Thymus (tissue), 11 donors: ENCODE measurements at regions not wholly inside any gene's neighbourhood (a gene's known extent, or its start where the extent isn't known, plus 50 kb on each side); places are given as distances from the start of the nearest gene placed in this dataset.
"Not testable (repeated sequence)": the region's sequence is repeated elsewhere in the genome, so short reads cannot be mapped to it uniquely, and the experiment has no call there.

Source experiments
- DNase-seq, 9 donors: peaks; one replicate each; pipeline ENCODE4 v3.0.0-alpha.2; 2013; ENCODE audit warnings: low spot score in 9 of 9, low read depth in 6 of 9, missing footprints in 1 of 9
- H3K27ac ChIP-seq, 2 donors: one replicate each; pipeline ENCODE4 v1.5.1; 2013; ENCODE audit warnings: control low read depth in 1 of 2, low read depth in 1 of 2, low read length in 1 of 2, mild to moderate bottlenecking in 1 of 2, moderate library complexity in 1 of 2
- H3K27me3 ChIP-seq, 2 donors: one replicate each; pipeline ENCODE4 v1.5.1; 2013; ENCODE audit warnings: low read length in 1 of 2; ENCODE audit not compliant: control insufficient read depth in 2 of 2, insufficient read depth in 1 of 2
- H3K36me3 ChIP-seq, 2 donors: one replicate each; pipeline ENCODE4 v1.5.1; 2013; ENCODE audit warnings: low read length in 1 of 2, mild to moderate bottlenecking in 1 of 2, moderate library complexity in 1 of 2; ENCODE audit not compliant: control insufficient read depth in 2 of 2, insufficient read depth in 2 of 2
- H3K4me1 ChIP-seq, 2 donors: one replicate each; pipeline ENCODE4 v1.5.1; 2013; ENCODE audit warnings: low read length in 2 of 2; ENCODE audit not compliant: control insufficient read depth in 2 of 2, insufficient read depth in 2 of 2
- H3K4me3 ChIP-seq, 2 donors: one replicate each; pipeline ENCODE4 v1.5.1; 2013; ENCODE audit warnings: low read length in 2 of 2, control low read depth in 1 of 2, mild to moderate bottlenecking in 1 of 2
- H3K9me3 ChIP-seq, 2 donors: one replicate each; pipeline ENCODE4 v1.5.1; 2013; ENCODE audit warnings: low read length in 1 of 2, mild to moderate bottlenecking in 1 of 2; ENCODE audit not compliant: control insufficient read depth in 2 of 2, insufficient read depth in 1 of 2
- WGBS: extraction: QIAGEN DNeasy Blood & Tissue Kit; methylation state at CpG from one replicate; pipeline ENCODE4 v1.1.7; 2013; 5-methylcytosine and 5-hydroxymethylcytosine counted together
- donor health status: healthy.

DNA sequence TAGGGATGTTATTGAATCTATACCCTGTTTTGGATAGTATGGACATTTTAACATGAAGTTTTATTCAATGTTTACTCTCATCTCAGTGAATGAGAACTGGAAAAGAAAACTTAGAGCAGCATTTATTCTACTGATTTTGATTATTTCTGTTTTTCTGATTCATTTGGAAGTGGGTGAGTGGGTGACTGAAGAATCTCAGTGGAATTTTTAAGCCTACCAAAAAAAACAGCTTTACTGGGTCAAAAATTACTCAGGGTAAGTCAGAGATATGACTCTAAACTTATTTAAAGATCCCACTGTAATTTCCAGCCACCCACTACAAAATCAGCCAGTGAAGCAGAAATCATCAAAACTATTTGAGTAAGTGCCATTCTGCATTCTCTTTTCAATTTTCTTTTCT lies 942.6 kb upstream of the ADAMTS5 start:
- not testable (repeated sequence) for H3K4me1 ChIP-seq, DNase-seq, H3K27me3 ChIP-seq, H3K9me3 ChIP-seq, H3K36me3 ChIP-seq, H3K27ac ChIP-seq, H3K4me3 ChIP-seq

DNA sequence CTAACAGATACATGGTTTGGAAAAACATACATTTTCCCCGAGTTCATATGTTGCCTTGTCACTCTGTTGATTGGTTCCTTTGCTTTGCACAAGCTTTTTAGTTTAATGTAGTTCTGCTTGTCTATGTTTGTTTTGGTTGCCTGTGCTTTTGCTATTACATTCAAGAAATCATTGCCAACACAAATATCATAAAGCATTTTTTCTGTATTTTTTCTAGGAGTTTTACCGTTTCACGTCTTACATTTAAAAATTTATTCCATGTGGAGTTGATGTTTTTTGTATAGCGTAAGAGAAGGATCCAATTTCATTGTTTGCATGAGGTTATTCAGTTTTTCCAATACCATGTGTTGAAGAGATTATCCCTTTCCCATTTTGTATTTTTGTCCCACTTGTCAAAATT lies 941.9 kb upstream of the ADAMTS5 start:
- not testable (repeated sequence) for H3K4me1 ChIP-seq, H3K27me3 ChIP-seq, H3K36me3 ChIP-seq, H3K27ac ChIP-seq, H3K4me3 ChIP-seq, DNase-seq, H3K9me3 ChIP-seq
- WGBS: 93% methylated on average over 4 of the region's 4 CpGs

DNA sequence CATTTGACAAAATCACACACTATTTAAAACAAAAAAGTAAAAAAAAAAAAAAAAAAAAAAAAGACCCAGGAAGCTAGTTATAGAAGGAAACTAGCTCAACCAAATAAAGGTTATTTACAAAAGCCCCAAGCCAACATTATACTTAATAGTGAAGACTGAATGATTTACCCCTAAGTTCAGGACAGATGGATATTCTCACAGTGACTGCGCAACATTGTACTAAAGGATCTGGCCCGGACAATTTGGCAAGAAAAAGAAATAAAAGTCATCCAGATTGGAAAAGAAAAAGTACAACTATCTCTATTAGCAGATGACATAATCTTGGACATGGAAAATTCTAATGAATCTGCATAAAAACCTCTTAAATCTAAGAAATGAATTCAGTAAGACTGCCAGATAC lies 936.0 kb upstream of the ADAMTS5 start:
- not testable (repeated sequence) for H3K4me1 ChIP-seq, H3K36me3 ChIP-seq, H3K4me3 ChIP-seq, DNase-seq, H3K27ac ChIP-seq, H3K9me3 ChIP-seq, H3K27me3 ChIP-seq
- 96% methylated on average over 2 of the region's 2 CpGs for WGBS

DNA sequence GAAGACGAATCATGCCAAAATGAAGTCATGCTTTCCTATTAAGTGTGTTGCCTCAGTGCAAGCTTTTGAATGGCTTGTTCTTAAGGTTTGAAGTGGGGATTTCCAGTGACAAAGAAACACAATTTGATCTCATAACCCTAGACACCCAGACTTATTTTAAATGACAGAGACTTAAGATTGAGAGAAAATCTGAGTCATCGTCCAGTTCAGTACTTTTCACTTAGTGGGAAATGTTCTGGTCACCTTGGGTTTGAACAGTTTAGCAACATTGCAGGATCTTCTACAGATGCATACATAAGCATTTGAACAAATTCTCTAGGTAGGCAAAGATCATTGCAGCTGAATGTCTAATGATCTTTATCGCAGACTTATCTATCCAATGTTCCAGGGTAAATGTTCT lies 926.7 kb upstream of the ADAMTS5 start:
- not testable (repeated sequence) for H3K27me3 ChIP-seq, DNase-seq, H3K4me1 ChIP-seq, H3K4me3 ChIP-seq, H3K36me3 ChIP-seq, H3K9me3 ChIP-seq, H3K27ac ChIP-seq
- WGBS: 96% methylated on average over 2 of the region's 3 CpGs

DNA sequence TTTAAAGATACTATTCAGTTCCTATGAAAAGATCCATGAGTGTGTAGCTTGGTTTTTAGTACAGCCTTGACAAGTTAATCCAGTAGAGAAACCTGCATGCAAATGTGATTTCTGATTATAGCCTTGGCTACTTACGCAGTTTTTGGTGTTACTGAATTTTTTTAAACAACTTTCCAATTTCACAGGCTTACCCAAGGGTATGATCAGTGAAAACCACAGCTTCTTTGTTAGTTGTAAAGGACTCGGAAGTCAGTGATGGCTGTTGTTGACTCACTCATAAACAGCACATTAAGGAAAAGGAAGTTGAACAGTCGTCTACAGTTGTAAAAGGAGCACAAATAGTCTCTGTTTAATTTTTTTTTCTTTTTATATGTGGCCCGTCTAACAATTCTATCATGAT lies 924.6 kb upstream of the ADAMTS5 start:
- H3K27me3 ChIP-seq, H3K27ac ChIP-seq, H3K36me3 ChIP-seq, H3K4me1 ChIP-seq, H3K4me3 ChIP-seq, H3K9me3 ChIP-seq, DNase-seq: not testable (repeated sequence)
- WGBS: 43% methylated on average over 4 of the region's 4 CpGs

DNA sequence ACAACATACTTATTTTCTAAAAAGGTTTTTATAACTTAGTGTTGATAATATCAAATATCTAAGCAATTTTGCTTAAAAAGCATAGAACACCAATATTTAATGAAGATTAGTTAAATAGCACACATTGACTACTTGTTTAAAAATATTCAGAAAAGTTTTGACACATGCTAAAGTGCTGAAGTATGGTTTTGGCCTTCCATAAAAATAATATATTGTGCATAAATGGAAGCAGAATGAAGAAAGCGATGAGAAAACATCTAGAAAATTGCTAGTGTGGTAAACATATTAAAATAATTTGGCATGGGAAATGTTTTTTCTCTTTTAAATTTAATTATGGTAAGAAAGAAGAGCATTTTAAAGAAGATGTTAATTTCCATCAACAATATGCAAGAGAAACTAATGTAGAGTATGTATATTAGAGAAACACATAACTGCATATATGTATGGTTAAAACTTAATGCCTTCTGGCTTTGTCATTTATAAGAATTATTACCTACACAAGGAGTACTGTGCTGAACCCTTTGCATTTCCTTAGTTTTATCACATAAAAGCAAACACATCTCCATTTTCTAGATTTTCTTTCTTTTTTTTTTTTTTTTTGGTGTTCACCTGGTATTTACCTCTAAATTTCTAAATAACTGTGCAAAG lies 921.0 kb upstream of the ADAMTS5 start:
- not testable (repeated sequence) for H3K4me1 ChIP-seq, H3K27me3 ChIP-seq, H3K27ac ChIP-seq, DNase-seq, H3K4me3 ChIP-seq, H3K36me3 ChIP-seq
- peaks cover 0 to 10% of the 10 kb centered on the region in 2 donors for H3K9me3 ChIP-seq
- WGBS: 83% methylated on average over 1 of the region's 1 CpG

DNA sequence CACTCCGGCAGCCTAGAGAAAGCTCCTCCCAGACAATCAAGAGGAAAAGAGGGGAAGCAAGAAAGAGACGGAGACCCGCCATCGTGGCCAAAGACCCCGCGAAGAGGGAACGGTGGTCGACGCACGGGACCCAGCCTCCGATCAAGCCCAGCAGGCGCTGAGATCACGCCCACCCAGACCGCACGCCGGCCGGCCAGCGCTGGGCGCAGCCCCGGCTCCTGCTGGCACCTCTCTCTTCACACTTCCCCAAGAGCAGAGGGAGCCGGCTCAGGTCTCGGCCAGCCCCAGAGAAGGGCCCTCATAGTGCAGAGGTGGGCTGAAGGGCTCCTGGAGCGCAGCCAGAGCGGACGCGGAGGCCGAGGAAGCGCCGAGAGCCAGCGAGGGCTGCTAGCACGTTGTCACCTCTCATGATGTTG lies 918.4 kb upstream of the ADAMTS5 start:
- no peak for DNase-seq
- Histone ChIP-seq H3K9me3 (peaks cover 0 to 10% of the 10 kb centered on the region in 2 donors), H3K27ac (no peak overlapping the region), H3K4me3 (no peak overlapping the region), H3K27me3 (no peaks in the 10 kb centered on the region), H3K36me3 (no peaks in the 10 kb centered on the region), H3K4me1 (no peaks in the 10 kb centered on the region)
- WGBS: 97% methylated on average over 31 of the region's 31 CpGs

DNA sequence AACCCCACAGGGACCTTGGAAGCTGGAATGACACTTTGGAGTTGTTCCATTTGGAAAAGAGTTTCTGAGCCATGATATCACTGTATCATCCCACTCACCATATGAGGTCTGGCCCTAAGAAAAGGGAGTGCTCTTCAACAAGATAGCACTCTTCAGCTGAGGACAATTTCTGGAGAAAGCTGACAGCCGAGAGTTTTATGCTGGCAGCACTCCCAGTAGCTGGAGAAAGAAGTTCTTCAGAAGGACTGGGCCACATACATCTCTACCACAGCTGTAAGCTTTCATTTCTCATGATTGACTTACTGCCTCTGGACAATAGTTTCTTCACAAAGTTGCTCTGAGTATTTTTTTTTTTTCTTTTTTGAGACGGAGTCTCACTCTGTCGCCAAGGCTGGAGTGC lies 914.4 kb upstream of the ADAMTS5 start:
- not testable (repeated sequence) for H3K27me3 ChIP-seq, H3K4me1 ChIP-seq, H3K36me3 ChIP-seq, DNase-seq, H3K4me3 ChIP-seq, H3K27ac ChIP-seq
- 92% methylated on average over 3 of the region's 3 CpGs for WGBS
- H3K9me3 ChIP-seq: peaks cover 0 to 10% of the 10 kb centered on the region in 2 donors

DNA sequence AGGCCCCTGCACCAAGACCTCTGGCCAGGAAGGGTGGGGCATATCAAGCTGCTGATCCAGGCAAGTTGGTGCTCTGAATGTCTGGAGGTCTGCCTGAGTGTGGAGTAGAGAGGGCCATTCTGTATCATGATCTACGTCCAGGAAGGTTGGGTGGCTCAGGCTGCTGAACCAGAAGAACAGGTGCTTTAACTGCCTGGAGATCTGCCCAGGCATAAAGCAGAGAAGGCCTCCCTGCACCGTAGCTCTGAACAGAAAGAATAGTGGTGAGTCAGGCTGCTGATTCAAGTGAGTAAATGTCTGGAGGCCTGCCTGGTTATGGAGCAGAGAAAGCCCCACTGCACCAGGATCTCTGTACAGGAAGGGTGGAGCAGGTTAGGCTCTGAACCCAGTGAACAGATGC lies 905.5 kb upstream of the ADAMTS5 start:
- WGBS: 86% methylated on average over 2 of the region's 2 CpGs

DNA sequence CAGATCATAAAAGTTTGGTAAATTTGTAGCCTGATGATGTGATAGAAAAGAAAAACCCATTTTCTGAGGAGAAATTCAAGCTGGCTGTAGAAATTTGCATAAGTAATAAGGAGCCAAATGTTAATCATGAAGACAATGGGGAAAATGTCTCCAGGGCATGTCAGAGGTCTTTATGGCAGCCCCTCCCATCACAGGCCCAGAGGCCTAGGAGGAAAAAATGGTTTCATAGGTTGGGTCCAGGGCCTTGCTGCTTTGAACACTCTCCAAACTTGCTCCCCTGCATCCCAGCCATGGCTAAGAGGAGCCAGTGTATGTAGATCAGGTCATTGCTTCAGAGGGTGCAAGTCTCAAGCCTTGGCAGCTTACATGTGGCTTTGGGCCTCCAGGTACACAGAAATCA lies 903.9 kb upstream of the ADAMTS5 start:
- not testable (repeated sequence) for H3K27me3 ChIP-seq, H3K4me3 ChIP-seq, H3K27ac ChIP-seq, H3K9me3 ChIP-seq, H3K4me1 ChIP-seq, H3K36me3 ChIP-seq, DNase-seq

More for the DNA sequence above, 905.5 kb upstream of the ADAMTS5 start:
- H3K36me3 ChIP-seq, H3K27me3 ChIP-seq, H3K9me3 ChIP-seq, H3K27ac ChIP-seq, H3K4me1 ChIP-seq, DNase-seq, H3K4me3 ChIP-seq: not testable (repeated sequence)
